Upper lobe of right lung (tissue), 1 donor: ENCODE measurements at regions not wholly inside any gene's neighbourhood (a gene's known extent, or its start where the extent isn't known, plus 50 kb on each side); places are given as distances from the start of the nearest gene placed in this dataset.

Source experiments
- ATAC-seq: fragments of 200-7000 bp; cut with Tn5 transposase; one replicate; pipeline ENCODE4 v1.9.1; 2020; ENCODE audit warnings: mild to moderate bottlenecking, moderate library complexity
- DNase-seq: peaks from one replicate; pipeline ENCODE4 v3.0.0-alpha.2; 2020
- H3K27ac ChIP-seq: fragments of 200-600 bp; one replicate; pipeline ENCODE4 v1.8.0; 2022
- H3K27me3 ChIP-seq: fragments of 200-600 bp; one replicate; pipeline ENCODE4 v1.8.0; 2022; ENCODE audit warnings: mild to moderate bottlenecking
- H3K36me3 ChIP-seq: fragments of 200-600 bp; one replicate; pipeline ENCODE4 v1.8.0; 2022
- H3K4me1 ChIP-seq: fragments of 200-600 bp; one replicate; pipeline ENCODE4 v1.8.0; 2022
- H3K4me3 ChIP-seq: fragments of 200-600 bp; one replicate; pipeline ENCODE4 v1.8.0; 2022; ENCODE audit warnings: mild to moderate bottlenecking
- H3K9me3 ChIP-seq: fragments of 200-600 bp; one replicate; pipeline ENCODE4 v1.8.0; 2022
- intact Hi-C: fragments of 100-400 bp; cut with DNase I; formaldehyde crosslinking; loops from one replicate; pipeline ENCODE4 v1.11.0; 2022
- TF ChIP-seq, protein P1 (sequence below): fragments of 200-600 bp; IDR thresholded peaks from one replicate; pipeline ENCODE4 v1.8.0; 2022; ENCODE audit warnings: antibody characterized with exemption
- donor health status: DM: no; HTN: yes; CAD: no; lungs with severe emphysema.

DNA sequence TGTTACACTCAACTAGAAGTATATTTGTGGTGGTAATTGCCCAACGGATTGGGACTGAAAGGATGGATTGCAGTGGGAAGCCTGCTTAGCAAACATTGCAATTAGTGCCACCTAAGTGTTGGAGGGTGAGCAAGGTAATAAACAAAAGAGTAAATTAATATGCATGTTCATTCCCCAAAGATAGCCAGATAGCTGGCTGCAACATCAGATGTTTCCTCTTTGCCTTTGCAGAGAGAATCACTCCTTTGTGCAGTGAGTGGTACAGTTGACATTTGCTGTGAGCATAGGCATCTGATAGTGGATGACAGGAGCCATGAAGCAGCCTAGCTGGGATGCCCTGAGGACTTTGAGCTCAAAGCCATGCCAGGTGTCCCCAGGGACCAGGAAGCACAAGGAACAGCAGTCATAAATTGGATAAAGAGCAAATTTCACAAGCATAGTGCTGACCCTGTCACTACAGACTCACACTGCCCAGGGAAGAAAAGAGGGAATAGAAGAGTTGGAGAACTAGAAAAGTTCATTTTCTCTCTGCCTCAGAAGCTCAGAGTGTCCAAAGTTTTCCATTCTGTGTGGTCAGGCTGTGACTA, 336.1 kb upstream of the SLC30A5 start:
- H3K27ac ChIP-seq = no peak overlapping the region
- H3K27me3 ChIP-seq = no peaks in the 10 kb centered on the region
- ATAC-seq = no peak
- H3K36me3 ChIP-seq = no peaks in the 10 kb centered on the region
- H3K9me3 ChIP-seq = no peaks in the 10 kb centered on the region
- TF ChIP-seq, protein P1, sequence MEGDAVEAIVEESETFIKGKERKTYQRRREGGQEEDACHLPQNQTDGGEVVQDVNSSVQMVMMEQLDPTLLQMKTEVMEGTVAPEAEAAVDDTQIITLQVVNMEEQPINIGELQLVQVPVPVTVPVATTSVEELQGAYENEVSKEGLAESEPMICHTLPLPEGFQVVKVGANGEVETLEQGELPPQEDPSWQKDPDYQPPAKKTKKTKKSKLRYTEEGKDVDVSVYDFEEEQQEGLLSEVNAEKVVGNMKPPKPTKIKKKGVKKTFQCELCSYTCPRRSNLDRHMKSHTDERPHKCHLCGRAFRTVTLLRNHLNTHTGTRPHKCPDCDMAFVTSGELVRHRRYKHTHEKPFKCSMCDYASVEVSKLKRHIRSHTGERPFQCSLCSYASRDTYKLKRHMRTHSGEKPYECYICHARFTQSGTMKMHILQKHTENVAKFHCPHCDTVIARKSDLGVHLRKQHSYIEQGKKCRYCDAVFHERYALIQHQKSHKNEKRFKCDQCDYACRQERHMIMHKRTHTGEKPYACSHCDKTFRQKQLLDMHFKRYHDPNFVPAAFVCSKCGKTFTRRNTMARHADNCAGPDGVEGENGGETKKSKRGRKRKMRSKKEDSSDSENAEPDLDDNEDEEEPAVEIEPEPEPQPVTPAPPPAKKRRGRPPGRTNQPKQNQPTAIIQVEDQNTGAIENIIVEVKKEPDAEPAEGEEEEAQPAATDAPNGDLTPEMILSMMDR = no peak
- no peak for DNase-seq
- no peak overlapping the region for H3K4me3 ChIP-seq
- H3K4me1 ChIP-seq = no peaks in the 10 kb centered on the region
- intact Hi-C loops = no loop called here

DNA sequence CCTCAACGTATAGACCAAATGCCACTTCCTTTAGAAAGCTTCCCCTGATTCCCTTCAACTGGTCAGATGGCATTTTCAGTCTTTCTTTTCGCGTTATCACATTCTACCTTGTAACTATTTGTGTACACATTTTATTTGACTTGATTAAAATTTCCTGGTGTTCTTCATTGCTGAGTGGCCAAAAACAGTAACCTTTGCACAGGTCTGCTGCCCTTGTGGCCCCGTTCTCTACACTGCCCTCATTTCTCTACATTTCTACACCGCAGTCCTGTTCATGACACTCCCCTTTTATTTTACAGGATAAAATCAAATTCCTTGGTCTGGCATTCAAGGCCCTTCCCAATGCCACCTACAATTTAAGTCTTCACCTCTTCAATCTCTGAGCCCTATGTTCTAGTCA, 334.2 kb upstream of the SLC30A5 start:
- H3K27me3 ChIP-seq = no peaks in the 10 kb centered on the region
- ATAC-seq = no peak
- intact Hi-C loops = no loop called here
- no peaks in the 10 kb centered on the region for H3K36me3 ChIP-seq
- H3K4me1 ChIP-seq = no peaks in the 10 kb centered on the region
- H3K27ac ChIP-seq = no peak overlapping the region
- no peak for DNase-seq
- no peak overlapping the region for H3K4me3 ChIP-seq
- TF ChIP-seq, protein P1 = no peak
- no peaks in the 10 kb centered on the region for H3K9me3 ChIP-seq

DNA sequence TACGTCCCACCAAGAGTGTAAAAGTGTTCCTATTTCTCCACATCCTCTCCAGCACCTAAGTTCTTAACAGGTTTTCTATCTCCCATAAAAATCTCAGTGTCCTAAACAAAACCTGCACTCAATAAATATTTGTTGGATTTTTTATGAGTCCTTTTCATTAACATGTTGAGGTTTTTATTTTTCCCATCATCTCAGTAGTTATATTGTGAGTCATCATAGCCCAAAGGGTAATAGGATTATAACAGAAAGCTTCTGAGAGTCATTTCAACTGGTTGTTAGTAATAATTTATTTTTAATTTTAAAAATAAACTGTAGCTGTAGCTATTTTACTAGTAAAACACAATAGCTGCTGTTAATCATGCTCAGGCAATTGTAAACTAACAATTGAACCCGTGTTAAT, 331.6 kb upstream of the SLC30A5 start:
- no peak for ATAC-seq
- intact Hi-C loops = no loop called here
- TF ChIP-seq, protein P1 = no peak

DNA sequence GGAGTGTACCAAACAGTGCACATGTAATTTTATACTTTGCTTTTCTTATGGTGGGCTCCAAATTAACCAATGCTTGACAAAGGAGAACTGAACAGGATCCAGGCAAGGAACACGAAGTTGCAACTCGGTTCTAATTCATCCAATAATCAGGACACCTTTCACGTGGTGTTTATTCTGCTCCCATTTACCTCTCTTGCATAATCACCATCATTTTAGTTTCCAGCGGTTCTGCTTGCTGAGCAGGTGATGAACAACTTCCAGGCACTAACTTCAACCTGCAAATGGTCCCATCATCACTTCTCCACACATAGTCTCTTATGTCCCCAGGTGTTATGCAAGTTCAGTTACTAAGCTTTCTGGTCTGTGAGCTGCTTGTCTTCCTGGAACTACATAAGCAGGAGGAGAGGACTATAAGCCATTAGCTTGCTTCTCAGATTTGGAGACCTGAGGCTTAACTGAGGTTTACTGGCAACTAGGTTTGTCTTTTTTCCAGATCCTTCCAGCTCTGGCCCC, 326.8 kb upstream of the SLC30A5 start:
- no peaks in the 10 kb centered on the region for H3K36me3 ChIP-seq
- H3K4me1 ChIP-seq = no peaks in the 10 kb centered on the region
- DNase-seq (no peak), ATAC-seq (no peak)
- H3K4me3 ChIP-seq = no peak overlapping the region
- TF ChIP-seq, protein P1 = no peak
- H3K27me3 ChIP-seq = no peaks in the 10 kb centered on the region
- intact Hi-C loops = no loop called here
- H3K27ac ChIP-seq = no peak overlapping the region
- no peaks in the 10 kb centered on the region for H3K9me3 ChIP-seq

More for the DNA sequence above, 331.6 kb upstream of the SLC30A5 start:
- no peak overlapping the region for H3K4me3 ChIP-seq
- no peak for DNase-seq
- no peaks in the 10 kb centered on the region for H3K9me3 ChIP-seq
- no peak overlapping the region for H3K27ac ChIP-seq
- no peaks in the 10 kb centered on the region for H3K27me3 ChIP-seq
- no peaks in the 10 kb centered on the region for H3K36me3 ChIP-seq
- H3K4me1 ChIP-seq = no peaks in the 10 kb centered on the region

DNA sequence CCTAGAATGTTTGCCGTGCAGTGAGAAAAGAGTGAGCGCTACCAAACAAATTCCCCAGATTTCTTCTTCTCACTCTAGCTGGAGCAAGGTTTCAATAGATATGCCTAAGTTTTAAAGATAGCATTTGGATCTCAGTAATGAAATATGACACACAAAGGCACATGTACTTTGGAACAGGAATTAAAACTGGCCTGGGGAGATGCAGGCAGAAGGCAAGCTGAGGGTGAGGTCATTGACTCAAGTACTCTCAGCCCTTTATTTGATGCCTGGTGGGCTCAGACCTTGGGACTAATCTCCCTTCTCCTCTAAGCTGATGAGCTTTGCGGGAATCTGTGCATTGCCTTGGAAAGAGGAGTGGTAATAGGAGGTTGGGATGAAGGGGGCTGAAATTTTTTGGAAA, 323.3 kb upstream of the SLC30A5 start:
- TF ChIP-seq, protein P1 = no peak
- no peak for ATAC-seq
- intact Hi-C loops = no loop called here
- Histone ChIP-seq H3K4me3 (no peak overlapping the region), H3K9me3 (no peaks in the 10 kb centered on the region), H3K36me3 (no peaks in the 10 kb centered on the region), H3K4me1 (no peaks in the 10 kb centered on the region), H3K27ac (no peak overlapping the region), H3K27me3 (no peaks in the 10 kb centered on the region)
- no peak for DNase-seq

DNA sequence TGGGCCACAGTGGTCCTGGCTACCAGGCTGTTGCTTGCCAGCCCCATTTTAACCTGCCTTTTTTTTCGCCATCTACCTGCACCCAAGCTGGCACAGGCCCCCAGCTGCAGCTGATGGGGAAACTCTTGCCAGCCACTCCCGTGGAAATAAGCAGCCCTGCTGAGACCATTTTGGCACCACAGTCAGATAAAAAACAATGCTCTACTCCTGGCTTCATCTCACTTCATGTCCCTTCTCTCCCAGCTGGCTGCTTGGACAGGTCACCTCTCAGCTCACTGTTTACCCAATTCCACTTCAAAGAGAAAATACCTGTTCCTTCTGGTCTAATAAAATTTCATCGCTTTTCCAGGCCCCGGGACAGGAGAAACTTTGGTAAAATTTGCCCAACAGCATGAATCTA, 322.6 kb upstream of the SLC30A5 start:
- no peak overlapping the region for H3K4me3 ChIP-seq
- ATAC-seq (no peak), DNase-seq (no peak)
- H3K36me3 ChIP-seq = no peaks in the 10 kb centered on the region
- H3K27ac ChIP-seq = no peak overlapping the region
- no peaks in the 10 kb centered on the region for H3K27me3 ChIP-seq
- no peaks in the 10 kb centered on the region for H3K4me1 ChIP-seq
- no peaks in the 10 kb centered on the region for H3K9me3 ChIP-seq
- TF ChIP-seq, protein P1 = no peak
- intact Hi-C loops = no loop called here
